ENCODE measurements at regions not wholly inside any gene's neighbourhood (a gene's known extent, or its start where the extent isn't known, plus 50 kb on each side); places are given as distances from the start of the nearest gene placed in this dataset.

DNA sequence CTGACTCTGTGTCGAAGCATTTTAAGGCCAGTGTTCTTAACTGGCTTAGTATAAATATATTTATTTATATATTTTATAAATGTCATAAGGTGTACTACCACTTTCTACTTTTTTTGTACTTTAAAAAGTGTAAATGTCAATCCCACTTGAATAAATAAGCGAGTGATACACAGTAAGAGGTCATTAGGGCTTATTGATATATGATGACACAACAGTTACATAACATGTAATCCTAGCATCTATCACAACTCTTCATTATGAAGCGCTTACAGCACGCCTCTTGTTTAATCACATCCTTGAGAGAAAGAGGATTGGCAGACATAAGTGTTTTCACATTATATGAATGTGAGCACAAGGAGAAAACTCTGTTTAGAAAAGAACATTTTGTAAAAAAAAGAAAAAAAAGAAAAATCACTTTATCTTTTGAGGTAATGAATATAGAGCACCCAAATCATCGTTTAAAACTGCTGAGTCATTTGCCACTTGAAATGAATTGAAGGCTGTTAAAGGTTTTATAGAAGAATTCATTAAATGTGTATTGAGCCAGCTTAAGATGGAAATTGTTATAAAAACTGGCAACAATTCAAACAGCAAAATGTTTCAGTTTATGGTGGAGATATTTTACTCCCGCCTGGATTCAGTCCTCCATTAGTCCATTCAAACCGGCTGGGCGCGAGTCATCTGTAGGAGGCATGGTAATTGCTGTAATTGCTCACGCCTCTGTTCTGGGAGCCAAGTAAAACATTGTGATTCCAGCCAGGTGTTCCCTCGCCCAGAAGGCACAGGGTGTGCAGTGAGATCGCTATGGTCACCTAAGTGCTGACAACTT, 627.3 kb upstream of the KIRREL3 start:
- DNase-seq: no peak

GRCh38 chr11:127627204-127627603, 626.6 kb upstream of the KIRREL3 start:
- DNase-seq: no peak

DNA sequence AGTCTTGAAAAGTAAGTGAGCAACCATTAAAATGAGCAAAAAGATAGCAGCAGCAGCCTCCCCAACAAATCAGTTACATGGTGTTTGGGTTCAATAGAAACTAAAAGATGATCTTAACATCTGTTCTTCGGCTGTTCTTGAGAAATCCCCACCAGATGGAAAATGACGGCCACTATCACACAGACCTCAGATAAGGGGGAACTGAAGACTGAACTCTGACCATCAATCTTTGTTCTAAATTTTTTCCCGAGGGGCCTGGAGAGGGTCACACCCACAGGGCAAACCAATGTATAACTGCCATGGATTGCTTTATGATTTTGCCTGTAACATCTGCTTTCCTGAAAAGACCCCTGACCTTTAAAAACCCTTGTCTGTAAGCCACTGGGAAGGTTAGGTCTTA, 624.8 kb upstream of the KIRREL3 start:
- no peak for DNase-seq

- DNase-seq: no peak
Observed at GRCh38 chr11:127624306-127624856, 623.8 kb upstream of the KIRREL3 start.

- no peak for DNase-seq
Observed at GRCh38 chr11:127622686-127623085, 622.1 kb upstream of the KIRREL3 start.

DNA sequence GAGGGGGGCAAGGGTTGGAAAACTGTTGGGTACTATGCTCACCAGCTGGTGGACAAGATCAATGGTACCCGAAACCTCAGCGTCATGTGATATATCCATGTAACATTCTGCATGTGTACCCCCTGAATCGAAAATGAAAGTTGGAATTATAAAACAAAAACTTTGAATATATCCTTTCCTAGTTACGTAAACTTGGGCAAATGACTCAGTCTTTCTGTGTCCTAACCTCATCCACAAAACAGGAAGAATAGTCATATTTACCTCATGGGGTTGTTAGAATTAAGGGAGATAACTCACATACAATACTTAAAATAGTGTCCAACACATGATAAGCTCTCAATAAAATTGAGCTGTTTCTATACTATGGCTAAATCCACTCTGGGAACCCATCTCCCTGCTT, 620.1 kb upstream of the KIRREL3 start:
- DNase-seq: no peak

DNA sequence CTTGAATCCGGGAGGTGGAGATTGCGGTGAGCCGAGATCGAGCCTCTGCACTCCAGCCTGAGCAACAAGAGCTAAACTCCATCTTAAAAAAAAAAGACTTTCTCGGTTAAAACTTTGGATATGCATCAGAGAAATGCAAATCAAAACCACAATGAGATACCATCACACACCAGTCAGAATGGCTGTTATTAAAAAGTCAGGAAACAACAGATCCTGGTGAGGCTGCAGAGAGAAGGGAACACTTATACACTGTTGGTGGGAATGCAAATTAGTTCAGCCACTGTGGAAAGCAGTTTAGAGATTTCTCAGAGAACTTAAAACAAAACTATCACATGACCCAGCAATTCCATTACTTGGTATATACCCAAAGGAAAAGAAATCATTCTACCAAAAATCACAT, 619.4 kb upstream of the KIRREL3 start:
- no peak for DNase-seq

DNA sequence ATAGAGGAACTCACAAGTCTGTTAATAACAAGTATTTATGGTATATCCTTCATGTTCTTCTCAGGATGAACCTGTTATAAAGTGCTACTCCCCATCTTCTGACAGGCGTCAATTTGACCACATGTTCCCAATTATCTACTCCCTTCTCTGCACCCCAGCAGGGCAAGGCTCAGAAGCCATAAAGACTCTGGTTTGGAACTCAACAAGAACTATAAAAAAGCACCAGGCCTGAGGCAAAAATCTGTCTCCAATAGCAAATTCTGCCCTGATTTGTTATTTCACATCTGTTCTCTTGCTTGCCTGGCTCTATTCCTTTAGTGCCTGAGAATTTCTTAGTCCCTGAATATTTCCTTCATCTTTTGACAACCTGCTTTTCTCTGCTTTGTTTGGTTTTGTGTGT, 618.2 kb upstream of the KIRREL3 start:
- no peak for DNase-seq

- DNase-seq: no peak
Observed at GRCh38 chr11:127616158-127616557, 615.6 kb upstream of the KIRREL3 start.

- no peak for DNase-seq
Observed at GRCh38 chr11:127612607-127613006, 612.0 kb upstream of the KIRREL3 start.

GRCh38 chr11:127609025-127609773, 608.6 kb upstream of the KIRREL3 start:
- no peak for DNase-seq

DNA sequence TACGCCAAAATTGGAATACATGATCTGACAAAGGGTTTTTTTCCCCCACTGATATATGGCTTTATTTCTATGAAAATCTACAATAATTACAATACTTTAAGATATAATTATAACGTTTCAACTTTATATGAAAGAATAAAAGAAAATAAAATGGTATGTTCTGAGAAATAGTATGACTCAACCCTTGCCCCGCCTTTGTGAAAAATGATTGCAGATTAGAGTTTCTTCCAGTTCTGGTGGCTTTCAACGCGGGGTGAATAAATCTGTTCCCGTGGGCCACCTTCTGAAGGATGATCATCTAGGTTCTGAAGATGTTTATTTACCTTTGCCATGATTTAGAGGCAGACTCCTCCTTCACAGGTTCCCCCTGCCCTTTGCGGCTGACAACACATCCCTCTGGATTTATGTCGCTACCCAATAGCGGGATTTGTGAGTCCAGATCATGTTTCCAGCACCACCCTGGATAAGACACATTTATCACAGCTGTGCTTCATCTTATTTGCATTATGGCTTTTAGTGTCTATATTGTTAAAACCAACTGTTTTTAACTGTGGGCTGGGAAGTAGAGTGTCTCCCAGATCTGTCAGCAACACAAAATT, 607.0 kb upstream of the KIRREL3 start:
- DNase-seq: no peak

- DNase-seq: no peak
Observed at GRCh38 chr11:127601578-127601977, 601.0 kb upstream of the KIRREL3 start.

DNA sequence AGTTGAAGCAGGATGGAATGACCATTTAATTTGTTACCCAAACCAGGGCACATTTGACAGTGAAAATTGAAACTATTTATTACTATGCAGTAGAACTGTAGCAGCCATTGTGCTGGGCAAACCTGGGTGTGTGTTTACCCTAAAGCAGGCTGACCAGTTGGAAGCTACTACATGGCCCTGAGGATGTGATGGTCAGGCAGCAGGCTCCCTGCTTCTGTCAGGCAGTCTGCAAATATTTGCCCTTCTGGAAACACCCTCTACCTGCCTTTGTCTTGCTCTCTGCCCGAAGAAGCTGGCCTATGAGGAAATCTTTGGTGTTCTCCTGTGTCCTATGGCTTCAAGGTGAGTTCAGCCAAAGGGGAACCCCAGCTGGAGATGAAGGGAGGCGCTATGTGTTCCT, 600.1 kb upstream of the KIRREL3 start:
- no peak for DNase-seq

DNA sequence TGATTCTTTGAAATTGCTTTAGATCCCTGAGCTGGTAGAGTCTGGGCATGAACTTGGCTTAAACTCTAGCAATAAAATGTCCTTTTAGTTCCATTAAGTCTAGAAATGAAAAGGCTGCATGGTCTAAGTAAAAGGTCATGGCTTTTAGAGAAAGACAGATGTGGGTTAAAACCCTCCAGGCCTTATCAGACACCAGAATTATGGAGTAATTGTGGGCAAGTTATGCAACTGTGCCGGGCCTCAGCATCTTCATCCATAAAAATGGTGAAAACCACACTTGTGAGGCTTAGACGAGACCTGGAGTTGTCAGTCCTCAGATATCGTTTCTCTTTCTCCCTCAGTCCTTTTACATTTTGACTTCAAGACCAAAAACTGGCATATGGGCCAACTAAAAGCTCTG, 597.9 kb upstream of the KIRREL3 start:
- DNase-seq: no peak

GRCh38 chr11:127596433-127596832, 595.9 kb upstream of the KIRREL3 start:
- no peak for DNase-seq

GRCh38 chr11:127592371-127592770, 591.8 kb upstream of the KIRREL3 start:
- no peak for DNase-seq

- no peak for DNase-seq
Observed at GRCh38 chr11:127590314-127590713, 589.7 kb upstream of the KIRREL3 start.

- no peak for DNase-seq
Observed at GRCh38 chr11:127588431-127588830, 587.9 kb upstream of the KIRREL3 start.

DNA sequence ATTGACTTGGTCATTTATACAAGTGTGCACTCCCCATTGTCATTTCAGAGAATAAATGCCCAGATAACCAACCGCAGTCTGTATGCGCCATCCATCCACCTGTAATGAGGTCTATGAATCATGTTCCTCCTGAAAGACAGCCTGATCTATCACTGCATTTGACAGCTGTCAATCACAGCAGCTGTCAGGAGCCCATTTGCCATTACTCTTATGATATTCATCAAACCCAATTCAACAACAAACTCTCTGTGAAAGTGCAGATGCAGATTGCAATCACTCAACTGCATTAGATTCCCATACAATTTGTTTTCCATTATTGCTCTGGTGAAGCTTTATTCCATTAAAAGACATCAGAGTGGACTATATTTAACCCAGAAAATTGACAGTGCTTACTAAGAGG, 586.9 kb upstream of the KIRREL3 start:
- DNase-seq: no peak

DNA sequence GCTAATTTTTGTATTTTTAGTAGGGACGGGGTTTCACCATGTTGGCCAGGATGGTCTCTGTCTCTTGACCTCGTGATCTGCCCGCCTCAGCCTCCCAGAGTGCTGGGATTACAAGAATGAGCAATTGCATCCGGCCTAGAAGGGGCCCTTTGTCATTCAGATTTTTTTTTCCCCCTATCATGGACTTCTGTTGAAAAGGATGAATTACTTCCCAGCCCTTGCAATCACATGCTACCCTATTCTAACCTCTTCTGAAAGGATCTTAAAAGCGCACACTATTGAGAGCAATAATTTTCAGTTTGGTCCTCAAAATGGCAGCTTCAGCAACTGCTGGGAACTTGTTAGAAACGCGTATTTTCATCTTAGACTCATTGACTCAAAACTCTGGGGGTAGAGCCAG, 575.6 kb upstream of the KIRREL3 start:
- no peak for DNase-seq

GRCh38 chr11:127574478-127574877, 573.9 kb upstream of the KIRREL3 start:
- no peak for DNase-seq

DNA sequence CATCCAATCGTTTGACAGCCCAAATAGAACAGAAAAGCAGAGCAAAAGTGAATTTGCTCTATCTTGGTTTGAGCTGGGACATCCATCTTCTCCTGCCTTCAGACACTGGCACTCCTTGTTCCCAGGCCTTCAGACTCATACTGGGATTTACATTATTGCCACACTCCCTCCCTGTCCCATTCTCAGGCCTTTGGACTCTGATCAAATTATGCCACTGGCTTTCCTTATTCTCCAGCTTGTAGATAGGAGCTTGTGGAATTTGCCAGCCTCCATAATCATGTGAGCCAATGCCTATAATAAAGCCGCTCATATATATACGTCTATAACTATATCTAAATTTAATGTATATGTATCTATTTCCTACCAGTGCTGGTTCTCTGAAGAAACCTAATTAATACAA, 568.3 kb upstream of the KIRREL3 start:
- no peak for DNase-seq

Measured in CD4-positive, alpha-beta T cell treated with Interleukin-4 for 1 hour (primary cell).